Activated naive CD8-positive, alpha-beta T cell (primary cell): ENCODE measurements at regions not wholly inside any gene's neighbourhood (a gene's known extent, or its start where the extent isn't known, plus 50 kb on each side); places are given as distances from the start of the nearest gene placed in this dataset.

Experiments used
- H3K27ac Mint-ChIP-seq: one replicate; pipeline ENCODE4 v1.8.0; 2021; ENCODE audit warnings: mixed read lengths
- H3K27me3 Mint-ChIP-seq: one replicate; pipeline ENCODE4 v1.8.0; 2021; ENCODE audit warnings: mixed read lengths
- H3K36me3 Mint-ChIP-seq: one replicate; pipeline ENCODE4 v1.8.0; 2021; ENCODE audit warnings: mixed read lengths
- H3K4me1 Mint-ChIP-seq: one replicate; pipeline ENCODE4 v1.8.0; 2021; ENCODE audit warnings: low read depth, mixed read lengths
- H3K4me3 Mint-ChIP-seq: one replicate; pipeline ENCODE4 v1.8.0; 2021; ENCODE audit warnings: mild to moderate bottlenecking, mixed read lengths
- H3K9me3 Mint-ChIP-seq: one replicate; pipeline ENCODE4 v1.8.0; 2021; ENCODE audit warnings: low read depth, mixed read lengths

- Mint-ChIP-seq H3K36me3 (no peaks in the 10 kb centered on the region), H3K4me3 (no peak overlapping the region), H3K27me3 (no peaks in the 10 kb centered on the region), H3K9me3 (peaks cover 8% of the 10 kb centered on the region), H3K27ac (no peak overlapping the region), H3K4me1 (no peaks in the 10 kb centered on the region)
Measured at GRCh38 chr1:73953586-73953985, 244.4 kb downstream of the LRRIQ3 start.

DNA sequence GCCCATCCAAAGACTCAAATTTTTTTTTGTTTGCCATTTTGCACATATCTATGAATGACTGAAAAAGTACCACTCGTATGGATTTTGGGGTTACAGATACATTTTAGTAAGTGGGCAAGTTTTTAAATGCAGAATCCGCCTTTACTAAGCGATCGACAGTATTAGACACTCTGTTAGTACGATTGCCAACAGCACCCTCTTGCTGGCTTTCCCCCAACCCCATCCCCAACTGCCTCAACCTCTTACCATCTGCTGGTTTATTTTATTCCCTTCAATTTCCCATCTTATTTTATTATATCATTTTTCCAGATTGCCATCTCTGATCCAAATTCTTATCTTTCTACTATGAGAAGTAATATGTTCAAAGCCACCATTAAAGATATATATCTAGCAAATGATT, 244.8 kb downstream of the LRRIQ3 start:
- Mint-ChIP-seq H3K27ac (no peak overlapping the region), H3K36me3 (no peaks in the 10 kb centered on the region), H3K4me1 (no peaks in the 10 kb centered on the region), H3K4me3 (no peak overlapping the region), H3K9me3 (peaks cover 5% of the 10 kb centered on the region), H3K27me3 (no peaks in the 10 kb centered on the region)

GRCh38 chr1:73948055-73948454, 249.9 kb downstream of the LRRIQ3 start:
- Mint-ChIP-seq H3K27ac (no peak overlapping the region), H3K9me3 (peaks cover 4% of the 10 kb centered on the region), H3K4me3 (no peak overlapping the region), H3K36me3 (no peaks in the 10 kb centered on the region), H3K27me3 (no peaks in the 10 kb centered on the region), H3K4me1 (no peaks in the 10 kb centered on the region)

DNA sequence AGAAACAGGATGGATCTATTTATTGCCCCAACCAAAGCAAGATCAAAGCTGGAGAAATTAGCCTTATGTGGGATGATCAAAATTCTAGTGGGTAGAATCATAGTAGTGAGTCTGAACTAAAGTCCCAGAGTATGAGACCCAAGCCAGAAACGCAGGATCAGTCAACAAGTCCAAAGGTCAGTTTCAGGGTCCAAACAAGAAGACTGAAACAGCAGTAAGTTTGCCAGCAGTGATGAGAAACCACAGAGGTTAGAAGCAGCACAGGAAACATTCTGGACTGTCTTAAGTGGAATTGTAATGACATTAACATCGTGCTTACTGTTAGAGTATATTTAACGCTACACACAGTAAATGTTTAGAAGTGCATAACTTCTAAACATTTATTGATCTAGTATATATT, 251.0 kb downstream of the LRRIQ3 start:
- Mint-ChIP-seq H3K4me3 (no peak overlapping the region), H3K36me3 (no peaks in the 10 kb centered on the region), H3K27ac (no peak overlapping the region), H3K27me3 (no peaks in the 10 kb centered on the region), H3K4me1 (no peaks in the 10 kb centered on the region), H3K9me3 (peaks cover 4% of the 10 kb centered on the region)

DNA sequence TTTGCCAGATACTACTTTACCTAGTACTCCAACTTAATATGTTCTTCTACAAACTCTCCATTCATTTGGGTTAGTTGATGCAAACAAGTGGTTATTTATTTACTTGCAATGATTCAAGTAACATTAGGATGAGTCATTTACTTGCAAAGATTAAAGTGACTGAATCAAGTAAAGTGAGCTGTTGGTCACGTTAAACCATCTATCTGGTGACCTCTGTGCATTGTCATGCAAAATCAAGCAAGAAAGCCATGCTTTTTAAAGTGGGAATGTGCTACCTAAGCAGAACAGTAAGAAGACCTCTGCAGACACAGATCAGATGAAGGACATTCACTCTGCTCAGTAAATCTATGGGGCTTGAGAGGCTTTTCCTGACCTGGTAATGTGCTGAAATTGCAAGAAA, 254.7 kb downstream of the LRRIQ3 start:
- H3K27me3 Mint-ChIP-seq, result no peaks in the 10 kb centered on the region
- no peaks in the 10 kb centered on the region for H3K36me3 Mint-ChIP-seq
- no peaks in the 10 kb centered on the region for H3K4me1 Mint-ChIP-seq
- no peak overlapping the region for H3K27ac Mint-ChIP-seq
- H3K9me3 Mint-ChIP-seq, result no peaks in the 10 kb centered on the region
- H3K4me3 Mint-ChIP-seq, result no peak overlapping the region

DNA sequence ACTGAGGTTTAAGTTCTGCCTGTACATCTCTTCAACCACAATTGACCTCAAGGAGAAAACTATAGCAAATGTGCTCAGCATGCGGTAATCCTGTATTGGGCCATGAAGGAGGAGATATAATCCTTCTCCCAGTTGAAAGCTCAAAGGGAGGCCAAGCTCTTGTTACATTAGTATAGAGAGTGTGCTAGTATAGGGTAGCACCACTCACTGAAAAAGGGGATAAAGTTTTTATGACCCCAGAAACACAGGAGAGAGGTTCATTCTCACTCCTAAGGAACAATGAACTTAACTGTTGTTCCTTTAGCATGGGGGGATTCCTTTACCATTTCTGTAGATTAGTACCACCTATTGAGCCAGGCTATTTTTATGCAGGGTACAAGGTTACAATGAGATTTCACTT, 267.7 kb downstream of the LRRIQ3 start:
- Mint-ChIP-seq H3K4me3 (no peak overlapping the region), H3K27me3 (no peaks in the 10 kb centered on the region), H3K27ac (no peak overlapping the region), H3K36me3 (no peaks in the 10 kb centered on the region), H3K4me1 (no peaks in the 10 kb centered on the region), H3K9me3 (no peaks in the 10 kb centered on the region)

DNA sequence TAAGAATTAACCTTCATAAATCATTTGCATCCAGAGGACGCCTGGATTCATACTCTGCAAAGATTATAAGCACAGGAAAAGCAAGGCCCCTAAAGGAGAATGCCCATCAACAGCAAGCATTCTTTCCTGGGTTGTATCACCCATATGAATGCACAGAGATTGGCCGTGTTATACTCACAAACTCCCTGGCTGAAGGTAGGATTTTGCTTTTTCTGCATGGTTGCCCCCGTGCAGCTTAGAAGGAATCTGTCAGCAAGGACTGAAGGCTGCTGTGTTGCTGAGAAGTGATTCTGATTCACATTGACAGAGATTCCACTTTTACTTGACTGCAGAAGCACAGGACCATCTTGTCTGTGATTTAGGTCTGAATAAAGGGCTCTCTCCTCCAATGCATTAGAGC, 283.0 kb downstream of the LRRIQ3 start:
- Mint-ChIP-seq H3K4me1 (no peaks in the 10 kb centered on the region), H3K4me3 (no peak overlapping the region), H3K9me3 (peaks cover 10% of the 10 kb centered on the region), H3K27me3 (no peaks in the 10 kb centered on the region), H3K36me3 (no peaks in the 10 kb centered on the region), H3K27ac (no peak overlapping the region)

GRCh38 chr1:73913025-73913424, 285.0 kb downstream of the LRRIQ3 start:
- Mint-ChIP-seq H3K4me3 (no peak overlapping the region), H3K27ac (no peak overlapping the region), H3K4me1 (no peaks in the 10 kb centered on the region), H3K36me3 (no peaks in the 10 kb centered on the region), H3K27me3 (no peaks in the 10 kb centered on the region), H3K9me3 (peaks cover 16% of the 10 kb centered on the region)

- H3K4me1 Mint-ChIP-seq, result no peaks in the 10 kb centered on the region
- peaks cover 16% of the 10 kb centered on the region for H3K9me3 Mint-ChIP-seq
- no peak overlapping the region for H3K27ac Mint-ChIP-seq
- no peaks in the 10 kb centered on the region for H3K27me3 Mint-ChIP-seq
- H3K36me3 Mint-ChIP-seq, result no peaks in the 10 kb centered on the region
- H3K4me3 Mint-ChIP-seq, result no peak overlapping the region
Measured at GRCh38 chr1:73911849-73912248, 286.1 kb downstream of the LRRIQ3 start.

DNA sequence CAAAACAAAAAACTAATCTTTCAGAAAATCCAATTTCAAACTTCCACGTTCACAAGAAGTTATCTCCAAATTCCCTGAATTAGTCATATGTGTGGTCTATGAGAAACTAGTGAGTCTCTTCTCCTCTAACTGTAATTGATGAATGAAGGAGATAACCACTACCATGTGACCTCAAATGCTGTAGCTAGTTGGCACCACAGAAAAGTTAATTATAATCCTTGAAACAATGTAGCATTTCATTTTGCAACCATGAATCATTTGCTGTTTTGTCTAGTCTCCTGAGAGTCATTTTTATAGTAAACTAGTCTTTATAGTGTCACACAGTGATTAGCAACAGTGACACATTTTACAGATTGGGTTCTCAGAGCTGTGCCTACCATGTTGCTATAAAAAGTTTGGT, 287.5 kb downstream of the LRRIQ3 start:
- Mint-ChIP-seq H3K4me3 (no peak overlapping the region), H3K9me3 (peaks cover 12% of the 10 kb centered on the region), H3K27ac (no peak overlapping the region), H3K36me3 (no peaks in the 10 kb centered on the region), H3K27me3 (no peaks in the 10 kb centered on the region), H3K4me1 (no peaks in the 10 kb centered on the region)

- no peaks in the 10 kb centered on the region for H3K4me1 Mint-ChIP-seq
- H3K27ac Mint-ChIP-seq, result no peak overlapping the region
- peaks cover 12% of the 10 kb centered on the region for H3K9me3 Mint-ChIP-seq
- no peak overlapping the region for H3K4me3 Mint-ChIP-seq
- H3K36me3 Mint-ChIP-seq, result no peaks in the 10 kb centered on the region
- H3K27me3 Mint-ChIP-seq, result no peaks in the 10 kb centered on the region
Measured at GRCh38 chr1:73910062-73910461, 287.9 kb downstream of the LRRIQ3 start.

GRCh38 chr1:73909043-73909562, 288.9 kb downstream of the LRRIQ3 start:
- Mint-ChIP-seq H3K4me3 (no peak overlapping the region), H3K36me3 (no peaks in the 10 kb centered on the region), H3K27me3 (no peaks in the 10 kb centered on the region), H3K27ac (no peak overlapping the region), H3K9me3 (peaks cover 12% of the 10 kb centered on the region), H3K4me1 (no peaks in the 10 kb centered on the region)

DNA sequence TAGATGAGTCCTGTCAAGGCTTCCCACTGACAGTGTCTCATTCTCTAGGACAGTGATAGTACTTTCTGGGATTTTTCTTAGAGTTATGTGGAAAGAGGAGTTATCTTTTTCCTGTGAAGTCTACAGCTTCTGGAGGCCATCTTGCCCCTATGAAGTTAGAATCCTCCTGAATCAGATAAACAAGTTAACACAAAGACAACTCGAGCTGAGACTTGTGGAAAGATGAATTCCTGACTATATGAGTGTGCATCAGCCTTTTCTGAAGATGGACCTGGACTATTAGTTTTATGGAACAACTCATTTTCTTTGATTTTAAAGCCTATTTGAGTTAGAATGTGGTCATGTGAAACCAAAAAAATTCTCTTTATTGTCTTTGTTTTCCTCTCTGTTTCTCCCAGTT, 290.9 kb downstream of the LRRIQ3 start:
- no peaks in the 10 kb centered on the region for H3K27me3 Mint-ChIP-seq
- H3K4me1 Mint-ChIP-seq, result no peaks in the 10 kb centered on the region
- H3K4me3 Mint-ChIP-seq, result no peak overlapping the region
- H3K36me3 Mint-ChIP-seq, result no peaks in the 10 kb centered on the region
- peaks cover 7% of the 10 kb centered on the region for H3K9me3 Mint-ChIP-seq
- H3K27ac Mint-ChIP-seq, result no peak overlapping the region

DNA sequence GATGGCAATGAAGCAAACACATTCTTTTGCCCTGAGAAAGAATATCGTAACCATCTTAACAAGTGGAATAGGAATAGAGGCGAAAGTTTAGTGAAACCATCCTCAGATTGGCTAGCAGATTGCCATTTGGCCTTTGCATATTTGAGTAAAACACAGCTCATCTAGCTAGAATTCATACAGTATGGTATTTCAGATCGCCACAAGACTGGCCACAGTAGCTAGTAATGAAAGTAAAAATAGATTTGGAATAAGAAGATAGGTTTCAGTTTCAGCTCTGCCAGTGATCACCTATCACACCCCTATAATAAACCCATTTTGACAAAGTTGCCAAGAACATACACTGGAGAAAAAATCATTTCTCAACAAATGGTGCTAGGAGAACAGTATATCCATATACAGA, 294.9 kb downstream of the LRRIQ3 start:
- H3K36me3 Mint-ChIP-seq, result no peaks in the 10 kb centered on the region
- H3K27me3 Mint-ChIP-seq, result no peaks in the 10 kb centered on the region
- no peak overlapping the region for H3K4me3 Mint-ChIP-seq
- H3K27ac Mint-ChIP-seq, result no peak overlapping the region
- no peaks in the 10 kb centered on the region for H3K4me1 Mint-ChIP-seq
- H3K9me3 Mint-ChIP-seq, result no peaks in the 10 kb centered on the region

- Mint-ChIP-seq H3K36me3 (no peaks in the 10 kb centered on the region), H3K27ac (no peak overlapping the region)
Measured at GRCh38 chr1:73901738-73902137, 296.2 kb downstream of the LRRIQ3 start.

DNA sequence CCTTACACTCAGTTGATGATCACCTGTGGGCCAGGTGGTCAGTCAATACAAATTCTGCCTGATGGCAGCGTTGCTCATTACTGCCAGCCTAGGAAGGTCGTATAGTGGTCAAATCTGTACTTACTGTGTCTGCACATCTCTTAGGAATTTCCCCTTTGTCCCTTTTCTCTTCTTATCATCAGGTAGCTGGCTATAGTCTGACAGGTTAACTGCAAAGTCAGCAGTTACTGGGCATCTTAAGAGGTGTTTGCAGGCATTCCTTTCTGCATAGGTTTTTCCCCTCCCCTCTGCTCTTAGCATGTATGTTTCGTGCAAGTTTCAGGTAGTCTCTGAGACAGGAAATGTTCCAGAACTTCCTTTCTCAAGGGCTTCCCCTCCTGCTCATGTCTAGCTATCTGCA, 298.7 kb downstream of the LRRIQ3 start:
- H3K36me3 Mint-ChIP-seq, result no peaks in the 10 kb centered on the region
- no peak overlapping the region for H3K4me3 Mint-ChIP-seq
- no peak overlapping the region for H3K27ac Mint-ChIP-seq
- no peaks in the 10 kb centered on the region for H3K27me3 Mint-ChIP-seq
- H3K4me1 Mint-ChIP-seq, result no peaks in the 10 kb centered on the region
- H3K9me3 Mint-ChIP-seq, result no peaks in the 10 kb centered on the region

More at GRCh38 chr1:73901738-73902137, 296.2 kb downstream of the LRRIQ3 start:
- Mint-ChIP-seq H3K4me3 (no peak overlapping the region), H3K4me1 (no peaks in the 10 kb centered on the region), H3K9me3 (no peaks in the 10 kb centered on the region), H3K27me3 (no peaks in the 10 kb centered on the region)
